HL-60 (cell line): ENCODE measurements at regions not wholly inside any gene's neighbourhood (a gene's known extent, or its start where the extent isn't known, plus 50 kb on each side); places are given as distances from the start of the nearest gene placed in this dataset.

Experiments
- CTCF ChIP-seq: IDR thresholded peaks from one replicate; pipeline ENCODE4 v1.5.1; 2011; ENCODE audit warnings: low read length, control low read depth, inconsistent platforms; ENCODE audit not compliant: insufficient read depth
- GABPA ChIP-seq: IDR thresholded peaks from 2 replicates; pipeline ENCODE4 v1.6.1; 2012; ENCODE audit warnings: low read depth
- POLR2AphosphoS5 ChIP-seq: IDR thresholded peaks from 2 replicates; pipeline ENCODE4 v1.6.1; 2012; ENCODE audit warnings: low read depth
- SPI1 ChIP-seq: IDR thresholded peaks from 2 replicates; pipeline ENCODE4 v1.6.1; 2012; ENCODE audit warnings: low read depth, mild to moderate bottlenecking, borderline replicate concordance
- TF ChIP-seq, protein P1 (sequence below): IDR thresholded peaks from 2 replicates; pipeline ENCODE4 v1.6.1; 2012; ENCODE audit warnings: low read depth; ENCODE audit not compliant: insufficient replicate concordance

DNA sequence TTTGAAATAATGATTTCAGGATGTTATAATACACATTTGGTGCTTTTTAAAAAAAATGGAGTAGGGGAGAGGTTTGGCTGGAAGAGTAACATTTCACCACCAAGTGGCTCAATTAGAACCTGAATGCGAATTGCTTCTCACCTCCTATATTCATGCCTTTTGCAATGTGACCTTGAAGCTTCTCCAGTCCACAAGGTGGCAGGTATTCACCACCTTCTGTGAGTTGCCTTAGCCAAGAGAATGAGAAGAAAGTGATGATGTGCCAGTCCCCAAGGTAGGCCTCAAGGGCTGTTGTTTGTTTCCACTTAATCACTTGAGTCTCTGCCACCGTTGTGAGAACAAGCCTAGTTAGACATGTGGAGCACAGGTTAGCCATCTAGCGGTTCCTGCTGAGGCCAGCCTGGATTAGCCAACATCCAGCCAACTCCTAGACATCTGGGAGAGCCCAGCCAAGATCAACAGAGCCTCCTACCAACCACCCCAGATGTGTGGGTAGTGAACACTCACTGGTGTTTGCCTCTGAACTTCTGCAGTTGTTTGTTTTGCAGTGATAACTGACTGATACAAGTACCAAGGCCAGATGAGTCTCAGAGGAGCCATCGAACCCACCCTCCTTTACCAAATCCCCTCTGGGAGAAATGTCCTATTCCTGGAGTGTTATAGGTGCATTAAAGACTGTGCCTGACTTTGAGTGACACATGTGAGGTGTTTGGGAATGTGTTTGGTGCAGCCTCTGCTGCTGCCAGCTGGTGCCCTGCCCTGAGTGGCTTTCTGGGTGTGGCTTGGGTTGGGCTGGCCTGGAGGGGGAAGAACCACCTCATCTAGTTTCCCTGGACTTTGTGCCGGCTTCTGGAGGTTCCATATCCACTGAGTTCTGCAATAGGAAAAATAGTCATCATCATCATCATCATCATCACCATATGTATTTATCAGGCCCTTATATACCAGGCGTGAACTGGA is 132.5 kb upstream of the RFLNA start:
- TF ChIP-seq CTCF (no peak), POLR2AphosphoS5 (no peak), GABPA (no peak), SPI1 (no peak)
- TF ChIP-seq, protein P1, sequence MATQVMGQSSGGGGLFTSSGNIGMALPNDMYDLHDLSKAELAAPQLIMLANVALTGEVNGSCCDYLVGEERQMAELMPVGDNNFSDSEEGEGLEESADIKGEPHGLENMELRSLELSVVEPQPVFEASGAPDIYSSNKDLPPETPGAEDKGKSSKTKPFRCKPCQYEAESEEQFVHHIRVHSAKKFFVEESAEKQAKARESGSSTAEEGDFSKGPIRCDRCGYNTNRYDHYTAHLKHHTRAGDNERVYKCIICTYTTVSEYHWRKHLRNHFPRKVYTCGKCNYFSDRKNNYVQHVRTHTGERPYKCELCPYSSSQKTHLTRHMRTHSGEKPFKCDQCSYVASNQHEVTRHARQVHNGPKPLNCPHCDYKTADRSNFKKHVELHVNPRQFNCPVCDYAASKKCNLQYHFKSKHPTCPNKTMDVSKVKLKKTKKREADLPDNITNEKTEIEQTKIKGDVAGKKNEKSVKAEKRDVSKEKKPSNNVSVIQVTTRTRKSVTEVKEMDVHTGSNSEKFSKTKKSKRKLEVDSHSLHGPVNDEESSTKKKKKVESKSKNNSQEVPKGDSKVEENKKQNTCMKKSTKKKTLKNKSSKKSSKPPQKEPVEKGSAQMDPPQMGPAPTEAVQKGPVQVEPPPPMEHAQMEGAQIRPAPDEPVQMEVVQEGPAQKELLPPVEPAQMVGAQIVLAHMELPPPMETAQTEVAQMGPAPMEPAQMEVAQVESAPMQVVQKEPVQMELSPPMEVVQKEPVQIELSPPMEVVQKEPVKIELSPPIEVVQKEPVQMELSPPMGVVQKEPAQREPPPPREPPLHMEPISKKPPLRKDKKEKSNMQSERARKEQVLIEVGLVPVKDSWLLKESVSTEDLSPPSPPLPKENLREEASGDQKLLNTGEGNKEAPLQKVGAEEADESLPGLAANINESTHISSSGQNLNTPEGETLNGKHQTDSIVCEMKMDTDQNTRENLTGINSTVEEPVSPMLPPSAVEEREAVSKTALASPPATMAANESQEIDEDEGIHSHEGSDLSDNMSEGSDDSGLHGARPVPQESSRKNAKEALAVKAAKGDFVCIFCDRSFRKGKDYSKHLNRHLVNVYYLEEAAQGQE: no peak
